ENCODE measurements at regions not wholly inside any gene's neighbourhood (a gene's known extent, or its start where the extent isn't known, plus 50 kb on each side); places are given as distances from the start of the nearest gene placed in this dataset.
A peak's percentile ranks its signal among the peaks of the same experiment; 100 is the strongest.

DNA sequence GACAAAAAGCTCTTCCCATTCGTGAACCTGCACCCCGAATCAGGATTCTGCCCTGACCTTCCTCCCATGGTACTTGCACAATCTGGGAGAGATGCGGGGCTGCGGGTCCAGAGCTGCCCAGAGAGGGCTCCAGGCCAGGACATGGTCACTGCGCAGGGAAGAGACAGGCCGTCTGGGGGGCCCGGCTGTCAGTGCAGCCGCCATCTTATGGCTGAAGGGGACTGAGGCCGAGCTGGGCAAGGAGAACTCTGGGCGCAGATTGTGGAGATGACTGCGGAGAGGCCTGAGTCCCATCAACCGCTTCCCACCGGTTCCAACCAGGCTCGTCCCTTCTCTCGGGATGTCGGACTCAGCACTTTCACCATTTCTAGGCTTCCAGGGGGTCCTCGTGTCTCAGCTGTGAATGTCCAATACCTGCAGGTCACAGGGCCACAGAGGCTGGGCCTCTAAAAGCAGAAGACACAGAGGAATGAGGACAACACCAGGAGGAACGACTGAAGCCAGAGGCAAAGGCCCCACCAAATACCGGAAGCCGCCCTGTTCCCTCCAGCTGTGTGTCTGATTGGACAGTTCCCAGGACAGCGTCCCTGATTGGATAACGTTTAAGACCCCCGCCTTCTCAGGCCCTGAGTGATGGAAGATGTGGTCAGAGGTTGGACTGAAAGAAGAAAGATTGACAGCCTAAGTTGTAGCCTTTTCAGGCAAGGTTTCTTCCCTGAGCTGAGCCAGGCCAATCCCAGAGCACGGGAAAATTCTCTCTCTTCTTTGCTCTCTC, 117.1 kb upstream of the ZNF91 start:
- Histone ChIP-seq H3K27me3 (ENCODE audit: insufficient read depth, low read length) (no peaks in the 10 kb centered on the region), H3K27ac (ENCODE audit: low read depth, low read length) (no peak overlapping the region), H3K9me3 (ENCODE audit: control insufficient read depth in 1 of 2, low read length in 2 of 2) (no peaks in the 10 kb centered on the region), H3K36me3 (ENCODE audit: insufficient read depth, low read length) (no peaks in the 10 kb centered on the region), H3K4me1 (ENCODE audit: insufficient read depth, low read length) (no peaks in the 10 kb centered on the region), H3K4me3 (ENCODE audit: low read length in 2 of 2) (no peak overlapping the region)
- CTCF ChIA-PET (ENCODE audit: partially characterized antibody): no interaction called here
- Mint-ChIP-seq H3K27ac (no peak overlapping the region), H3K4me1 (no peaks in the 10 kb centered on the region), H3K36me3 (no peaks in the 10 kb centered on the region), H3K27me3 (no peaks in the 10 kb centered on the region), H3K9me3 (peaks cover 0 to 4% (median 0%) of the 10 kb centered on the region in 8 donors), H3K4me3 (no peak overlapping the region)
- intact Hi-C loops (cut with micrococcal nuclease): no loop called here
- no peak for DNase-seq
- POLR2A ChIA-PET (ENCODE audit: partially characterized antibody): no interaction called here

DNA sequence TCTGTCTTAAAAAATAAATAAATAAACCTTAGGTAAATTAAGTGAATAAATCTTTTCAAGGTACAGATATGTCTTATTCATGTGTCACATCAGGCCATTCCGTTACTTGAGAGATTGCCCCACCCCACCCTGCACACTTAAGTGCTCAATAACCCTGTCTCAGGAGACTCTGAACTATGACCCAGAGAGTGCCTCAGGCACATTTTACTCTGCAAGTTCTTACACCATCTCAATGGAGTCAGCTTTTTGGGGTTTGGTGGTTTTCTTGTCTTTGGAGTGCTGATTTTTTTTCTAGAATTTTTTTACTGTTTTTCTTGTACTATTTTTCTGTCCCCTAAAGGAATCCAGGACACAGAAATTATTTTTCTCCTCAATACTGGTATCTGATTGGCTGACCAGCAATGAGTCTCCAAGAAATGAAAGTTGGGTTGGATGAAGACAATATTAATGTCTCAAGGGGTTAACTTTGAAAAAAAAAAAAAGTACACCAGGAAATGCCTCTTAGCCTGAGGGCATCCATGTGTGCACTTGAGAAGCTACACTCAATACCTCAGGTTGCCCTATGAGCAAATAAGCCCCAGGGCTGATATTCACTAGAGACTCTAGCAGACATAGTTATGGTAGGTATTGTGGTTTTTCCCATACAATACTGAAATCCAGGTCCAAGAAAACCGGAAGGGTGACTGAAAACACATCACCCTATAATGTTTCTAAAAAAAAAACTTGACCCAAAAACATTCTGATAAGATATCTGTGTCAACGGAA, 114.6 kb upstream of the ZNF91 start:
- Histone ChIP-seq H3K27ac (ENCODE audit: low read depth, low read length) (no peak overlapping the region), H3K36me3 (ENCODE audit: insufficient read depth, low read length) (no peaks in the 10 kb centered on the region), H3K4me1 (ENCODE audit: insufficient read depth, low read length) (no peaks in the 10 kb centered on the region), H3K27me3 (ENCODE audit: insufficient read depth, low read length) (no peaks in the 10 kb centered on the region), H3K4me3 (ENCODE audit: low read length in 2 of 2) (no peak overlapping the region), H3K9me3 (ENCODE audit: control insufficient read depth in 1 of 2, low read length in 2 of 2) (no peaks in the 10 kb centered on the region)
- H3K4me1 Mint-ChIP-seq: no peaks in the 10 kb centered on the region
- peaks cover 0 to 4% (median under 1%) of the 10 kb centered on the region in 8 donors for H3K9me3 Mint-ChIP-seq
- no peak for DNase-seq
- POLR2A ChIA-PET (ENCODE audit: partially characterized antibody): no interaction called here
- no peaks in the 10 kb centered on the region for H3K27me3 Mint-ChIP-seq
- H3K4me3 Mint-ChIP-seq: no peak overlapping the region
- CTCF ChIA-PET (ENCODE audit: partially characterized antibody): no interaction called here
- intact Hi-C loops (cut with micrococcal nuclease): no loop called here
- no peaks in the 10 kb centered on the region for H3K36me3 Mint-ChIP-seq
- peak overlapping the region in 1 of 7 donors; percentile 1 for H3K27ac Mint-ChIP-seq

DNA sequence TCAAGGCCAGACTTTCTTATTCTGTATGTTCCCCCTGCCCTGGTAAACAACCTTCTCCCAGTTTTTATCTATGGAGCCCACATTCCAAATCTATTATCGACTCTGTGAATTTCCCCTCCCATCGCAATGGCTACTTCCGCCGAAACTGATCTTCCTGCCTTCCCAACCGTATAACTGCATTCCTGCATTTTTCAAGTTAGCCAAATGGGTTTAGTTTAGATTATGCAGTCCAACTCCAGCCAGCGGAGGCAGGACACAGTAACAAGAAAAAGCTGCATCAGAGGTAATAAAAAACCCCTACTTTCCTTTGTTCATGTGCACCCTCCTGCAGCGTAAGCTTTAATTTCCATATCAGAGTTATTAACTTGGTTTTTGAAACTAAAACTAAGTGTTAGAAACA, 112.2 kb upstream of the ZNF91 start:
- Histone ChIP-seq H3K27ac (ENCODE audit: low read depth, low read length) (no peak overlapping the region), H3K4me1 (ENCODE audit: insufficient read depth, low read length) (no peaks in the 10 kb centered on the region), H3K36me3 (ENCODE audit: insufficient read depth, low read length) (no peaks in the 10 kb centered on the region), H3K9me3 (ENCODE audit: control insufficient read depth in 1 of 2, low read length in 2 of 2) (no peaks in the 10 kb centered on the region), H3K27me3 (ENCODE audit: insufficient read depth, low read length) (no peaks in the 10 kb centered on the region), H3K4me3 (ENCODE audit: low read length in 2 of 2) (no peak overlapping the region)
- POLR2A ChIA-PET (ENCODE audit: partially characterized antibody): no interaction called here
- Mint-ChIP-seq H3K27ac (peak overlapping the region in 1 of 7 donors; percentile 9), H3K4me3 (no peak overlapping the region), H3K27me3 (no peaks in the 10 kb centered on the region), H3K9me3 (peaks cover 0 to 4% (median 0%) of the 10 kb centered on the region in 8 donors), H3K36me3 (no peaks in the 10 kb centered on the region), H3K4me1 (no peaks in the 10 kb centered on the region)
- DNase-seq: no peak
- intact Hi-C loops (cut with micrococcal nuclease): no loop called here
- CTCF ChIA-PET (ENCODE audit: partially characterized antibody): interaction anchor here (0.7 kb wide), 1 partner anchor 310 kb away, joined by 3 read pairs; no protein-coding TSS in a partner anchor

DNA sequence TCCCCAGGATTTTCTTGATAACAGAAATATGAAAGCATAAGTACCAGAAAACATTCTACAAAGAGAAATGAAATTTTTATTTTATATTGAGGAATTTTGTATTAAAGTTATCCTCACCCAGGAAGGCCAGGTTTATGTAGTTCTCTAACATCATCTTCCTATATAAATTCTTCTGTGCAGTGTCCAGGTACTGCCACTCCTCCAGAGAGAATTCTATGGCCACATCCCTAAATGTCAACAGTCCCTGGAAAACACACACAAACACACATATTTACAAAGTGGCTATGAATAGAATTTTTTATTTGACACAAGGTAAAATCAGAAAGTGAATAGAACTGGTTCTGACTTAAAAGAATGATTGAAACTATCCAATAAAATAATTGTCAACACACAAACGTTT, 110.5 kb upstream of the ZNF91 start:
- Mint-ChIP-seq H3K36me3 (no peaks in the 10 kb centered on the region), H3K4me3 (no peak overlapping the region), H3K4me1 (no peaks in the 10 kb centered on the region), H3K9me3 (peaks cover 0 to 2% (median 0%) of the 10 kb centered on the region in 8 donors), H3K27ac (no peak overlapping the region), H3K27me3 (no peaks in the 10 kb centered on the region)
- ChIA-PET POLR2A (ENCODE audit: partially characterized antibody) (no interaction called here), CTCF (ENCODE audit: partially characterized antibody) (no interaction called here)
- H3K36me3 ChIP-seq (ENCODE audit: insufficient read depth, low read length): no peaks in the 10 kb centered on the region
- no peaks in the 10 kb centered on the region for H3K27me3 ChIP-seq (ENCODE audit: insufficient read depth, low read length)
- no peak overlapping the region for H3K4me3 ChIP-seq (ENCODE audit: low read length in 2 of 2)
- H3K9me3 ChIP-seq (ENCODE audit: control insufficient read depth in 1 of 2, low read length in 2 of 2): no peaks in the 10 kb centered on the region
- H3K27ac ChIP-seq (ENCODE audit: low read depth, low read length): no peak overlapping the region
- no peaks in the 10 kb centered on the region for H3K4me1 ChIP-seq (ENCODE audit: insufficient read depth, low read length)
- DNase-seq: no peak
- intact Hi-C loops (cut with micrococcal nuclease): no loop called here

DNA sequence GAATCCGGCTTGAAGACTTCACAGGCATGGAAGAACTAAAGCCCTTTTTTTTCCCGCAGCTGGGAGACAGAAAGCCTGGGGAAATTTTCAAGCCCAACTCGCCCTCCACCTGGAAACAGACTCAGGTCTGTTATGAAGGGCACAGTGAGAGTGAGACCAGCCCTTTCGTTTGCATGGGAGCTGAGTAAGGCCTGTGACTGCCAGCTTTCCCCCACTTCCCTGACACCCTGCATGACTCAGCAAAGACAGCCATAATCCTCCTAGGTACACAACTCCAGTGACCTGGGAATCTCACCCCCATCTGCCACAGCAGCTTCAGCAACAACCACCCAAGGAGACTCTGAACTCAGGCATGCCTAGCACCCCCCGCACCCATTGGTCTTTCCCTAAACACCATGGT, 87.6 kb upstream of the ZNF91 start:
- Mint-ChIP-seq H3K4me1 (no peaks in the 10 kb centered on the region), H3K4me3 (no peak overlapping the region), H3K27ac (no peak overlapping the region), H3K9me3 (peaks cover 2 to 31% (median 13%) of the 10 kb centered on the region in 8 donors), H3K27me3 (no peaks in the 10 kb centered on the region), H3K36me3 (peaks cover 0 to 3% of the 10 kb centered on the region in 2 donors)
- Histone ChIP-seq H3K27me3 (ENCODE audit: insufficient read depth, low read length) (no peaks in the 10 kb centered on the region), H3K4me1 (ENCODE audit: insufficient read depth, low read length) (no peaks in the 10 kb centered on the region), H3K9me3 (ENCODE audit: control insufficient read depth in 1 of 2, low read length in 2 of 2) (no peaks in the 10 kb centered on the region), H3K4me3 (ENCODE audit: low read length in 2 of 2) (no peak overlapping the region), H3K36me3 (ENCODE audit: insufficient read depth, low read length) (no peaks in the 10 kb centered on the region), H3K27ac (ENCODE audit: low read depth, low read length) (no peak overlapping the region)
- DNase-seq: no peak
- CTCF ChIA-PET (ENCODE audit: partially characterized antibody): no interaction called here
- POLR2A ChIA-PET (ENCODE audit: partially characterized antibody): no interaction called here
- intact Hi-C loops (cut with micrococcal nuclease): no loop called here

DNA sequence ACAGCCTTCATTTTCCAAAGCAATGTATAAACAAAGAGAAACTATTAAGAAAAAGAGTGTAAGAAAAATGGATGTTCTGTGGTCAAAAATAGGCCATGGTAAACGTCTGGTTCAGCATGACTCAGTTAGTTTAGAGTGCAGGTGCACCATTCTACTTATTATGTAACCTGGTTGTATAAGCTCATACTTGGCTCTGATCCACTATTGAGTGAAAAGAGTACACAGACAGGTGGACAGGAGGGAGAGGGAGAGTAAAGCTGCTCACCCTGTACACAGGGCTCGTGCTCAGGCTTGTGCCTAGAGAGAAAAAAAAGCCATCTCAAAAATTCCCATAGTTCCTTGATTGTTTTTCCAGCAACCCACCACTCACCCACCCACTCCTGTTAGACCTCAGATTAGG, 85.8 kb upstream of the ZNF91 start:
- Histone ChIP-seq H3K4me3 (ENCODE audit: low read length in 2 of 2) (no peak overlapping the region), H3K9me3 (ENCODE audit: control insufficient read depth in 1 of 2, low read length in 2 of 2) (no peaks in the 10 kb centered on the region), H3K27me3 (ENCODE audit: insufficient read depth, low read length) (no peaks in the 10 kb centered on the region), H3K4me1 (ENCODE audit: insufficient read depth, low read length) (no peaks in the 10 kb centered on the region), H3K27ac (ENCODE audit: low read depth, low read length) (no peak overlapping the region), H3K36me3 (ENCODE audit: insufficient read depth, low read length) (no peaks in the 10 kb centered on the region)
- Mint-ChIP-seq H3K27ac (no peak overlapping the region), H3K27me3 (no peaks in the 10 kb centered on the region), H3K9me3 (peaks cover 2 to 35% (median 16%) of the 10 kb centered on the region in 8 donors), H3K36me3 (peaks cover 0 to 3% of the 10 kb centered on the region in 2 donors), H3K4me3 (no peak overlapping the region), H3K4me1 (no peaks in the 10 kb centered on the region)
- no peak for DNase-seq
- POLR2A ChIA-PET (ENCODE audit: partially characterized antibody): no interaction called here
- intact Hi-C loops (cut with micrococcal nuclease): no loop called here
- CTCF ChIA-PET (ENCODE audit: partially characterized antibody): no interaction called here

DNA sequence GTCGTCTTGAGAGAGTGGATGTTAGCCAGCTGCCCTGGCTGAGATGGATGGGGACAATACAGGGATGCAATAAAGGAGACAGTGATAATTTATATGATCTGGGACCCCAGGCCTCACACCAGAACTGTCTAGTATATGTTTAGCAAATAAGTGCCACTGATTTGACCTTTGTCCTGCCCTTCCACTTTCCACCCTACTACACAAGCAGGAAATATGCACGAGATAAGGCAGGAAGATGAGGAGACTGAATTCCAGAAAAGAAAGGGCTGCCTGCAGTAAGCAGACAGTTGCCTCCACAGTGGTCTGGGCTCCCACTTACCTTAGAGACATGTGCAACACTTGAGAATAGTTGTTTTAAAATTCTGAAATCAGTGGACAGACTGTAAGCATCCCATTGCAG, 80.2 kb upstream of the ZNF91 start:
- Histone ChIP-seq H3K27me3 (ENCODE audit: insufficient read depth, low read length) (no peaks in the 10 kb centered on the region), H3K27ac (ENCODE audit: low read depth, low read length) (no peak overlapping the region), H3K36me3 (ENCODE audit: insufficient read depth, low read length) (no peaks in the 10 kb centered on the region), H3K9me3 (ENCODE audit: control insufficient read depth in 1 of 2, low read length in 2 of 2) (no peaks in the 10 kb centered on the region), H3K4me1 (ENCODE audit: insufficient read depth, low read length) (no peaks in the 10 kb centered on the region), H3K4me3 (ENCODE audit: low read length in 2 of 2) (no peak overlapping the region)
- POLR2A ChIA-PET (ENCODE audit: partially characterized antibody): no interaction called here
- no peak overlapping the region for H3K27ac Mint-ChIP-seq
- H3K4me1 Mint-ChIP-seq: peaks cover 0 to 2% (median 0%) of the 10 kb centered on the region in 4 donors
- CTCF ChIA-PET (ENCODE audit: partially characterized antibody): no interaction called here
- peaks cover 4 to 44% (median 24%) of the 10 kb centered on the region in 8 donors for H3K9me3 Mint-ChIP-seq
- H3K4me3 Mint-ChIP-seq: no peak overlapping the region
- DNase-seq: no peak
- peaks cover 0 to 3% of the 10 kb centered on the region in 2 donors for H3K36me3 Mint-ChIP-seq
- H3K27me3 Mint-ChIP-seq: peaks cover 10% of the 10 kb centered on the region in 2 donors
- intact Hi-C loops (cut with micrococcal nuclease): no loop called here

All from CD4-positive, alpha-beta memory T cell (primary cell).